Stomach (tissue), 4 donors: ENCODE measurements at regions not wholly inside any gene's neighbourhood (a gene's known extent, or its start where the extent isn't known, plus 50 kb on each side); places are given as distances from the start of the nearest gene placed in this dataset.

Experiments
- POLR2A ChIP-seq, 4 donors: fragments of 450-650 bp; IDR thresholded peaks; one replicate each; pipeline ENCODE4 v1.6.1; 2016; ENCODE audit warnings: antibody characterized with exemption in 4 of 4, control low read depth in 2 of 4, mild to moderate bottlenecking in 1 of 4, moderate library complexity in 1 of 4
- TF ChIP-seq, protein P1 (sequence below), 7 experiments: fragments of 450-650 bp in 4 of 7; fragments of 200-600 bp in 3 of 7; sonication (generic) in 3 of 7; IDR thresholded peaks; one replicate each; pipeline ENCODE4 v1.5.1; 2016 to 2019; ENCODE audit warnings: antibody characterized with exemption in 7 of 7, control low read depth in 2 of 7, mild to moderate bottlenecking in 1 of 7

- no peak for TF ChIP-seq POLR2A (IDR thresholded peaks at IDR 0.05)
- TF ChIP-seq, protein P1, sequence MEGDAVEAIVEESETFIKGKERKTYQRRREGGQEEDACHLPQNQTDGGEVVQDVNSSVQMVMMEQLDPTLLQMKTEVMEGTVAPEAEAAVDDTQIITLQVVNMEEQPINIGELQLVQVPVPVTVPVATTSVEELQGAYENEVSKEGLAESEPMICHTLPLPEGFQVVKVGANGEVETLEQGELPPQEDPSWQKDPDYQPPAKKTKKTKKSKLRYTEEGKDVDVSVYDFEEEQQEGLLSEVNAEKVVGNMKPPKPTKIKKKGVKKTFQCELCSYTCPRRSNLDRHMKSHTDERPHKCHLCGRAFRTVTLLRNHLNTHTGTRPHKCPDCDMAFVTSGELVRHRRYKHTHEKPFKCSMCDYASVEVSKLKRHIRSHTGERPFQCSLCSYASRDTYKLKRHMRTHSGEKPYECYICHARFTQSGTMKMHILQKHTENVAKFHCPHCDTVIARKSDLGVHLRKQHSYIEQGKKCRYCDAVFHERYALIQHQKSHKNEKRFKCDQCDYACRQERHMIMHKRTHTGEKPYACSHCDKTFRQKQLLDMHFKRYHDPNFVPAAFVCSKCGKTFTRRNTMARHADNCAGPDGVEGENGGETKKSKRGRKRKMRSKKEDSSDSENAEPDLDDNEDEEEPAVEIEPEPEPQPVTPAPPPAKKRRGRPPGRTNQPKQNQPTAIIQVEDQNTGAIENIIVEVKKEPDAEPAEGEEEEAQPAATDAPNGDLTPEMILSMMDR (IDR thresholded peaks at IDR 0.05), result no peak
These were observed 376.0 kb upstream of the HS3ST5 start for GRCh38 chr6:114718716-114719270.
